H1 (cell line): ENCODE measurements at regions not wholly inside any gene's neighbourhood (a gene's known extent, or its start where the extent isn't known, plus 50 kb on each side); places are given as distances from the start of the nearest gene placed in this dataset.
A peak's percentile ranks its signal among the peaks of the same experiment; 100 is the strongest.

Experiments used
- CTCF ChIA-PET: fragments of 300-600 bp; sonication (Branson Sonifier 250); formaldehyde crosslinking; loops from one replicate; lab custom pipeline; 2021; ENCODE audit not compliant: partially characterized antibody; lab: Charles Lee
- POLR2A ChIA-PET: fragments of 300-600 bp; sonication (Branson Sonifier 250); formaldehyde crosslinking; loops from one replicate; lab custom pipeline; 2021; ENCODE audit warnings: inconsistent platforms; ENCODE audit not compliant: partially characterized antibody; lab: Charles Lee
- DNase-seq, 2 experiments: peaks; one replicate each; pipeline versions ENCODE4 v3.0.0 to v3.0.0-alpha.2; 2010 to 2022; ENCODE audit warnings: low spot score in 2 of 2, low read depth in 1 of 2, mixed read lengths in 1 of 2
- FAIRE-seq: peaks from 2 replicates; lab custom pipeline; 2011; peaks lifted over from hg19 to GRCh38; lab: Jason Lieb, UNC
- H2AFZ ChIP-seq: 2 replicates; pipeline ENCODE4 v1.8.1; 2012; ENCODE audit warnings: low read length, inconsistent platforms
- H2AK5ac ChIP-seq: 2 replicates; pipeline ENCODE4 v1.6.1; 2013; ENCODE audit warnings: low read depth, low read length
- H2BK120ac ChIP-seq: replicated peaks from 2 replicates; pipeline ENCODE3; 2013; ENCODE audit warnings: low read depth, low read length, inconsistent platforms
- H2BK12ac ChIP-seq: 2 replicates; pipeline ENCODE4 v1.6.1; 2013; ENCODE audit warnings: low read depth, low read length
- H2BK15ac ChIP-seq: 2 replicates; pipeline ENCODE4 v1.6.1; 2013; ENCODE audit warnings: low read length
- H2BK20ac ChIP-seq: 2 replicates; pipeline ENCODE4 v1.6.1; 2013; ENCODE audit warnings: low read length
- H2BK5ac ChIP-seq: 2 replicates; pipeline ENCODE4 v1.6.1; 2013; ENCODE audit warnings: low read depth, low read length
- H3K14ac ChIP-seq: 2 replicates; pipeline ENCODE4 v1.6.1; 2013; ENCODE audit warnings: inconsistent platforms; ENCODE audit not compliant: insufficient read length
- H3K18ac ChIP-seq: 2 replicates; pipeline ENCODE4 v1.6.1; 2013; ENCODE audit warnings: low read length; ENCODE audit errors: extremely low read depth
- H3K23ac ChIP-seq: 2 replicates; pipeline ENCODE4 v1.6.1; 2013; ENCODE audit warnings: inconsistent platforms; ENCODE audit not compliant: insufficient read length
- H3K23me2 ChIP-seq: 2 replicates; pipeline ENCODE4 v1.6.1; 2013; ENCODE audit warnings: low read depth, low read length
- H3K27ac ChIP-seq: 2 replicates; pipeline ENCODE4 v1.6.1; 2011; ENCODE audit warnings: low read depth, low read length, inconsistent platforms
- H3K27me3 ChIP-seq, 4 experiments: replicated peaks in 1 of 4; 1 replicate in 1 of 4; 2 replicates in 3 of 4; pipeline versions ENCODE4 v1.6.1 to v1.8.1; 2011 to 2013; ENCODE audit warnings: low read length in 3 of 4, mild to moderate bottlenecking in 3 of 4, inconsistent platforms in 2 of 4, mixed read lengths in 2 of 4, moderate library complexity in 1 of 4; ENCODE audit not compliant: control insufficient read depth in 3 of 4, insufficient read depth in 3 of 4; ENCODE audit errors: extremely low read depth in 1 of 4
- H3K36me3 ChIP-seq, 4 experiments: 2 replicates each; pipeline versions ENCODE4 v1.6.1 to v1.8.1; 2011 to 2013; ENCODE audit warnings: mild to moderate bottlenecking in 4 of 4, low read length in 3 of 4, moderate library complexity in 2 of 4, control low read depth in 1 of 4, inconsistent platforms in 1 of 4; ENCODE audit not compliant: insufficient read depth in 4 of 4, control insufficient read depth in 2 of 4
- H3K4ac ChIP-seq: replicated peaks from 2 replicates; pipeline ENCODE3; 2013; ENCODE audit warnings: low read length, low read depth, mixed read lengths, inconsistent platforms; ENCODE audit not compliant: insufficient read length
- H3K4me1 ChIP-seq, 4 experiments: replicated peaks in 1 of 4; 1 replicate in 1 of 4; 2 replicates in 3 of 4; pipeline versions ENCODE4 v1.6.1 to v1.8.1; 2011 to 2013; ENCODE audit warnings: low read length in 3 of 4, inconsistent platforms in 2 of 4, mixed read lengths in 1 of 4; ENCODE audit not compliant: insufficient read depth in 4 of 4, control insufficient read depth in 3 of 4
- H3K4me2 ChIP-seq, 2 experiments: 2 replicates each; pipeline versions ENCODE4 v1.6.1 to v1.8.1; 2011 to 2013; ENCODE audit warnings: low read depth in 2 of 2, low read length in 2 of 2, control low read depth in 1 of 2, inconsistent platforms in 1 of 2, mild to moderate bottlenecking in 1 of 2; ENCODE audit not compliant: insufficient read depth in 1 of 2
- H3K4me3 ChIP-seq, 4 experiments: fragments of 200-600, 300-600 bp in 1 of 4; sonication (generic), shearing (Covaris generic), sonication (Bioruptor Twin) in 1 of 4; 2 replicates each; pipeline versions ENCODE4 v1.5.1 to v1.8.1; 2011 to 2016; ENCODE audit warnings: low read length in 4 of 4, low read depth in 3 of 4, control low read depth in 2 of 4, inconsistent platforms in 2 of 4, mild to moderate bottlenecking in 2 of 4, mixed read lengths in 1 of 4, moderate library complexity in 1 of 4; ENCODE audit not compliant: insufficient read depth in 2 of 4; ENCODE audit errors: extremely low read depth in 1 of 4
- H3K56ac ChIP-seq: replicated peaks from 2 replicates; pipeline ENCODE3; 2013; ENCODE audit warnings: low read depth, mild to moderate bottlenecking, mixed read lengths, low read length, inconsistent platforms; ENCODE audit not compliant: insufficient read length
- H3K79me1 ChIP-seq: 2 replicates; pipeline ENCODE4 v1.6.1; 2013; ENCODE audit warnings: low read depth, low read length, control low read depth
- H3K79me2 ChIP-seq, 2 experiments: 2 replicates each; pipeline versions ENCODE4 v1.6.1 to v1.8.1; 2012 to 2013; ENCODE audit warnings: low read length in 2 of 2, mild to moderate bottlenecking in 2 of 2, inconsistent platforms in 1 of 2; ENCODE audit not compliant: insufficient read depth in 2 of 2, control insufficient read depth in 1 of 2
- H3K9ac ChIP-seq, 4 experiments: replicated peaks in 1 of 4; 1 replicate in 1 of 4; 2 replicates in 3 of 4; pipeline versions ENCODE4 v1.6.1 to v1.8.1; 2011 to 2013; ENCODE audit warnings: low read depth in 3 of 4, low read length in 3 of 4, control low read depth in 2 of 4, mild to moderate bottlenecking in 2 of 4, moderate library complexity in 2 of 4, inconsistent platforms in 1 of 4; ENCODE audit errors: extremely low read depth in 1 of 4
- H3K9me3 ChIP-seq, 2 experiments: 2 replicates each; pipeline versions ENCODE4 v1.6.1 to v1.8.1; 2012 to 2013; ENCODE audit warnings: mild to moderate bottlenecking in 2 of 2, moderate library complexity in 2 of 2, control low read depth in 1 of 2, inconsistent platforms in 1 of 2, low read depth in 1 of 2, low read length in 1 of 2, mixed read lengths in 1 of 2; ENCODE audit not compliant: insufficient read depth in 2 of 2
- H4K20me1 ChIP-seq, 2 experiments: replicated peaks in 1 of 2; 2 replicates each; pipeline versions ENCODE3 to v1.8.1; 2011 to 2013; ENCODE audit warnings: inconsistent platforms in 2 of 2, low read length in 2 of 2, mild to moderate bottlenecking in 1 of 2; ENCODE audit not compliant: insufficient read depth in 2 of 2, control insufficient read depth in 1 of 2
- H4K5ac ChIP-seq: 2 replicates; pipeline ENCODE4 v1.6.1; 2013; ENCODE audit warnings: low read length, low read depth, mixed read lengths, inconsistent platforms; ENCODE audit not compliant: insufficient read length
- H4K8ac ChIP-seq: 2 replicates; pipeline ENCODE4 v1.8.0; 2013; ENCODE audit warnings: mild to moderate bottlenecking, moderate library complexity, low read length, inconsistent platforms; ENCODE audit not compliant: insufficient read depth; ENCODE audit errors: extremely low read depth
- H4K91ac ChIP-seq: replicated peaks from 2 replicates; pipeline ENCODE3; 2013; ENCODE audit warnings: low read length, mixed read lengths, inconsistent platforms; ENCODE audit not compliant: insufficient read length
- ASH2L ChIP-seq: fragments of 200-600, 300-600 bp; sonication (generic); IDR thresholded peaks from one replicate; pipeline ENCODE4 v1.7.1; 2017; ENCODE audit warnings: low read length
- BRCA1 ChIP-seq: IDR thresholded peaks from 2 replicates; pipeline ENCODE4 v1.6.1; 2012; ENCODE audit warnings: low read depth, low read length, improper control_type of control experiment
- GABPA ChIP-seq: IDR thresholded peaks from 2 replicates; pipeline ENCODE4 v1.6.1; 2011; ENCODE audit warnings: mild to moderate bottlenecking, low read length, moderate library complexity, borderline replicate concordance; ENCODE audit not compliant: insufficient read depth
- KDM4A ChIP-seq: IDR thresholded peaks from one replicate; pipeline ENCODE4 v1.7.1; 2012; ENCODE audit warnings: low read depth, mild to moderate bottlenecking, moderate library complexity, low read length, inconsistent platforms; ENCODE audit not compliant: severe bottlenecking
- RAD21 ChIP-seq, 2 experiments: IDR thresholded peaks in 1 of 2; conservative IDR thresholded peaks in 1 of 2; 2 replicates each; pipeline ENCODE4 v1.6.1; 2011; ENCODE audit warnings: low read depth in 2 of 2, low read length in 2 of 2, improper control_type of control experiment in 1 of 2, inconsistent platforms in 1 of 2, mild to moderate bottlenecking in 1 of 2, moderate library complexity in 1 of 2
- TF ChIP-seq, protein P1 (sequence below), 3 experiments: IDR thresholded peaks; 1 replicate in 2 of 3; 2 replicates in 1 of 3; pipeline versions ENCODE4 v1.5.1 to v1.6.1; 2011; ENCODE audit warnings: low read length in 3 of 3, mild to moderate bottlenecking in 3 of 3, inconsistent platforms in 2 of 3, low read depth in 1 of 3, moderate library complexity in 1 of 3; ENCODE audit not compliant: insufficient read depth in 1 of 3; ENCODE audit errors: control extremely low read depth in 1 of 3
- TF ChIP-seq, protein P2 (sequence below): IDR thresholded peaks from 2 replicates; pipeline ENCODE4 v1.6.1; 2012; ENCODE audit warnings: inconsistent platforms

DNA sequence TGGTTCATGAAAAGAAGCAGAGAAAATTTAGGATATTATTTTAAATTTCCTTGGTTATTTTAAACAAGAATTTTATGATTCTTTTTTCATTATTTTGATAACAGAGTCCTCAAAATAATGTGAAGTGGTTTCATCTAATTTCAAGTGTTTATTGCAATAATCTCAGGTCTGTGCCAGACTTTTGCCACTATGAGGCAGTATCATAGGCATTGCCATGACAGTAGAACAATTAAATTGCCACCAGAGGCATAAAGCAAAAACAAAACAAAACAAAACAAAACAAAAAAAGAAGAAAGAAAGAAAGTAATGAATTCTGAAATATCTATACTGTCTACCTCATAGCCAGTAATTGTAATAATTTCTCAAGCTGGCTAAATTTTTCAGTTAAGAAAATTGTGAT, 739.2 kb downstream of the KCTD8 start:
- no peak for FAIRE-seq
- CTCF ChIA-PET: interaction anchor here (1.0 kb wide), 2 partner anchors 716 to 729 kb away, joined by 3 read pairs; no protein-coding TSS in a partner anchor
- no peak overlapping the region for H4K91ac ChIP-seq

More for the DNA sequence above, 739.2 kb downstream of the KCTD8 start:
- no peak overlapping the region for H3K23ac ChIP-seq
- H2BK15ac ChIP-seq: no peak overlapping the region
- no peak overlapping the region for H2BK12ac ChIP-seq
- no peak overlapping the region for H4K8ac ChIP-seq
- no peaks in the 10 kb centered on the region for H3K9me3 ChIP-seq
- no peak overlapping the region for H2BK5ac ChIP-seq
- H3K56ac ChIP-seq: no peak overlapping the region
- no peak overlapping the region for H2BK20ac ChIP-seq
- H3K27ac ChIP-seq: no peak overlapping the region
- no peak overlapping the region for H4K5ac ChIP-seq
- no peak overlapping the region for H3K4me3 ChIP-seq
- no peak overlapping the region for H2BK120ac ChIP-seq
- POLR2A ChIA-PET: no interaction called here
- H2AK5ac ChIP-seq: no peak overlapping the region
- H3K27me3 ChIP-seq: no peaks in the 10 kb centered on the region
- H3K9ac ChIP-seq: no peak overlapping the region
- H4K20me1 ChIP-seq: no peaks in the 10 kb centered on the region
- no peak overlapping the region for H3K14ac ChIP-seq
- TF ChIP-seq KDM4A: no peak
- no peak for TF ChIP-seq GABPA
- TF ChIP-seq, protein P1, sequence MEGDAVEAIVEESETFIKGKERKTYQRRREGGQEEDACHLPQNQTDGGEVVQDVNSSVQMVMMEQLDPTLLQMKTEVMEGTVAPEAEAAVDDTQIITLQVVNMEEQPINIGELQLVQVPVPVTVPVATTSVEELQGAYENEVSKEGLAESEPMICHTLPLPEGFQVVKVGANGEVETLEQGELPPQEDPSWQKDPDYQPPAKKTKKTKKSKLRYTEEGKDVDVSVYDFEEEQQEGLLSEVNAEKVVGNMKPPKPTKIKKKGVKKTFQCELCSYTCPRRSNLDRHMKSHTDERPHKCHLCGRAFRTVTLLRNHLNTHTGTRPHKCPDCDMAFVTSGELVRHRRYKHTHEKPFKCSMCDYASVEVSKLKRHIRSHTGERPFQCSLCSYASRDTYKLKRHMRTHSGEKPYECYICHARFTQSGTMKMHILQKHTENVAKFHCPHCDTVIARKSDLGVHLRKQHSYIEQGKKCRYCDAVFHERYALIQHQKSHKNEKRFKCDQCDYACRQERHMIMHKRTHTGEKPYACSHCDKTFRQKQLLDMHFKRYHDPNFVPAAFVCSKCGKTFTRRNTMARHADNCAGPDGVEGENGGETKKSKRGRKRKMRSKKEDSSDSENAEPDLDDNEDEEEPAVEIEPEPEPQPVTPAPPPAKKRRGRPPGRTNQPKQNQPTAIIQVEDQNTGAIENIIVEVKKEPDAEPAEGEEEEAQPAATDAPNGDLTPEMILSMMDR (IDR thresholded peaks at IDR 0.05; ENCODE audit: control extremely low read depth in 1 of 3, insufficient read depth in 1 of 3, low read depth in 1 of 3, low read length in 3 of 3): peak in 1 of 3 experiments; percentile 13; a peak in 1 of 4 replicates
- TF ChIP-seq, protein P2, sequence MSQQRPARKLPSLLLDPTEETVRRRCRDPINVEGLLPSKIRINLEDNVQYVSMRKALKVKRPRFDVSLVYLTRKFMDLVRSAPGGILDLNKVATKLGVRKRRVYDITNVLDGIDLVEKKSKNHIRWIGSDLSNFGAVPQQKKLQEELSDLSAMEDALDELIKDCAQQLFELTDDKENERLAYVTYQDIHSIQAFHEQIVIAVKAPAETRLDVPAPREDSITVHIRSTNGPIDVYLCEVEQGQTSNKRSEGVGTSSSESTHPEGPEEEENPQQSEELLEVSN: no peak
- TF ChIP-seq RAD21 (IDR thresholded peaks at IDR 0.05 in 1 of 2, conservative IDR thresholded peaks at IDR 0.05 in 1 of 2; ENCODE audit: low read depth in 2 of 2, low read length in 2 of 2): peak in 1 of 2 experiments; percentile 31; a peak in 2 of 4 replicates
- TF ChIP-seq BRCA1: no peak
- TF ChIP-seq ASH2L: no peak
- H3K23me2 ChIP-seq: no peaks in the 10 kb centered on the region
- H3K79me2 ChIP-seq: no peaks in the 10 kb centered on the region
- H3K4me1 ChIP-seq: no peaks in the 10 kb centered on the region
- no peak overlapping the region for H2AFZ ChIP-seq
- H3K18ac ChIP-seq: no peak overlapping the region
- H3K4me2 ChIP-seq: no peak overlapping the region
- no peaks in the 10 kb centered on the region for H3K79me1 ChIP-seq
- DNase-seq: no peak
- H3K36me3 ChIP-seq: no peaks in the 10 kb centered on the region
- H3K4ac ChIP-seq: no peak overlapping the region
